Uterus (tissue), 2 donors: ENCODE measurements at regions not wholly inside any gene's neighbourhood (a gene's known extent, or its start where the extent isn't known, plus 50 kb on each side); places are given as distances from the start of the nearest gene placed in this dataset.

Experiments used
- CTCF ChIP-seq, 4 experiments: fragments of 200-600 bp in 2 of 4; fragments of 450-650 bp in 2 of 4; sonication (generic) in 2 of 4; IDR thresholded peaks; one replicate each; pipeline ENCODE4 v1.5.1; 2016 to 2019; ENCODE audit warnings: antibody characterized with exemption in 4 of 4, mild to moderate bottlenecking in 2 of 4, moderate library complexity in 1 of 4
- POLR2A ChIP-seq, 2 donors: fragments of 450-650 bp; IDR thresholded peaks; one replicate each; pipeline ENCODE4 v1.6.1; 2016; ENCODE audit warnings: antibody characterized with exemption in 2 of 2, mild to moderate bottlenecking in 1 of 2, moderate library complexity in 1 of 2

GRCh38 chr4:93981594-93981993 is 153.0 kb downstream of the ATOH1 start:
- TF ChIP-seq CTCF (IDR thresholded peaks at IDR 0.05) (no peak), POLR2A (IDR thresholded peaks at IDR 0.05) (no peak)
